HG03097 (cell line): ENCODE measurements at regions not wholly inside any gene's neighbourhood (a gene's known extent, or its start where the extent isn't known, plus 50 kb on each side); places are given as distances from the start of the nearest gene placed in this dataset.
"Not testable (repeated sequence)": the region's sequence is repeated elsewhere in the genome, so short reads cannot be mapped to it uniquely, and the experiment has no call there.

Experiments
- ATAC-seq: cut with Tn5 transposase; IDR thresholded peaks from one replicate; pipeline ENCODE4 v1.9.1; 2021; ENCODE audit not compliant: unreplicated experiment, low FRiP score

DNA sequence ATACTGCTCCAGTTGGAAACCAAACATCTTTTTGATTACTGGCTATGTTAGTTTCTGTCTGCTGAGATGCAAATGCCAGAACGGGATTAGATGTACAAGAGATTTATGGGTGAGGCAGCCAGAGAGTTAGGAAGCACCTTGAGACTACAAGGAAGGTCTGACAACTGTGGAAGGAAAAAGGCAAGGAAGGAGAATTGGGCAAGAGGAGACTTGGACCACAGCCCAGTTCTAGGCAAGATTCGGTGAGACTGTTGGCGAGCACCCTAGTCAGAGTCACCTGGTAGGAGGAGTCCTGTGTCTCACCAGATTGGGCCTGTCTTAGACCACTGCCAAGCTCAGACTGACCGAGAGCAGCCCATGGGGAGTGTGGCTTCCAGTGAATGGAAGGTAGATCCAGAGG, 91.8 kb upstream of the F13A1 start:
- ATAC-seq, result no peak

DNA sequence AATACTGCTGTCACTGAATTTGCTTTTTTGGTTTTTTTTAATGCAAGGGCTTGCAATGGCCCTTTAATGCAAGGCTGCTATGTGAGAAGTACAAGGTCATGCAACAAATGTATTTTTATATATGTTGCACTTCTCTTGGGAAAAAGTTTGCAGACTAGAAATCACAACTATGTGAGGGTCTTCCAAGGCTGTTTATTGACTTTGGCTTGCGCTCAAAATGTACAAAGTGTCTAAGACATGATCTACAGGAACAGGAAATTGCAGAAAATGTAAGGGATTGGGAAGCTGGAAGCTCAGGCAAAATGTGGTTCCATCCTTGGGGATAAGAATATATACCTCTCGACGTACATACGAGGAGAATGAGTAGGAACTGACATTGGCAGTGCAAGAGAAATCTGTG, 92.2 kb upstream of the F13A1 start:
- ATAC-seq, result no peak

DNA sequence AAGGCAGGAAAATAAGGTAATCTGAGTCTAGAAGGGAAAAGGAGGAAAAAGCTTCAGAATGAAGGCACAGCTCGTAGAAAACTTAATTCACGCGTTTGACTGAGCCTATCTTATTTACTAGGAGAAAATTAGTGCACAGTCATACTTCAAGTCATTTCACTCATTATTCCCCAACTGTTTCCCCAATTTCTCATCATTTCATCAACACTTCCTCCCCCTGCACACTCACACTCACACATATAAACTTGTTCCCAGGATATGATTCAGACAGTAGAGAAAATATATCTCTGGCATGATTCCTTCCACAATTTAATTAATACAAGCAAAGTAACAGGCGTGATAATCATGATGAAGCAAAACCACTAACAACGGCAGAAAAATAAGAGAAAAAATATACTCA, 94.5 kb upstream of the F13A1 start:
- ATAC-seq, result no peak

DNA sequence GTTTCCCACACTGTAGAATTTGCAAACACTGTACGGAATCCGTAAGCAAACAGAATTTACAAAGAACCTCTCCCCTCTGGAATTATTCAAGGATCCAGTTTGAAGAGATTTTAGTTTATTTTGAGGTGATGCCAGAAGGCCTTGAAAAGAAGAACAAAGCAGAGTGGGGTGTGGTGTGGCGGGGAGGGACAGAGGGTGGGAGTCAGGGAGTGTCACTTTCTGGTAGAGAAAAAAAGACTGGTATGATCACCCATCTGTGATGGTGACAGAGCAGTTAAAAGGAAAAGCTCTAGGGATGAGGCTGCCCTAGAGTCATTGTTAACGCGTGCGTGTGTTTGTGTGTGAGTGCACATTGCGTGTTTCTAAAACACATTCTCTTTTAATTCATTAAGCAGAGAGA, 97.0 kb upstream of the F13A1 start:
- ATAC-seq, result no peak

DNA sequence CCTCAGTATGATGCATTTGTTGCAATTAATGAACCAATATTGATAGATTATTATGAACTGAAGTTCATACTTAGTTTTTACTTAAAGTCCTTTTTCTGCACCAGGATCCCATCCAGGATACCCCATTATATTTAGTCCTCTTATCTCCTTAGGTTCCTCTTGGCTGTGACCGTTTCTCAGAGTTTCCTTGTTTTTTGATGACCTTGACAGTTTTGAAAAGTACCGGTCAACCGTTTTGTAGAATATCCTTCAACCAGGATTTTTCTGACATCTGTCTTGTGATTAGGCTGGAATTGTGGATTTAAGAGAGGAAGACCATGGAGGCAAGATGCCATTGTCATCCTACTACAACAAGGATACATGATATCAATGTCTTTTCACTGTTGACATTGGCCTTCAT, 98.0 kb upstream of the F13A1 start:
- ATAC-seq, result no peak

DNA sequence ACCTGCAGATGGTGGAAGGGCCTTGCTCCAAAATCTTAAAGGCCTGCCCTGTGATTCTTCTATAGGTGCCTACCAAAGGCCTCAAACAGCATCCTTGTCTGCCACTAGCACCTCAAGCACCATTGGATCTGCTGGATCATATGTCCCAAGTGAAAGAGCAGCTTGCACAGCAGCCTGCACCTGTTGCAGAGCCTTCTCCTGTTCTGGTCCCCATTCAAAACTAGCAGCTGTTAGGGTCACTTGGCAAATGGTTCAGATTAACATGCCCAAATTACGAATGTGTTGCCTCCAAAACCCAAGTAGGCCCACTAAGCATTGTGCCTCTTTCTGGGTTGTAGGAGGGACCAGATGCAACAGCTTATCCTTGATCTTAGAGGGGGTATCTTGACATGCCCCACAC, 99.6 kb upstream of the F13A1 start:
- no peak for ATAC-seq

DNA sequence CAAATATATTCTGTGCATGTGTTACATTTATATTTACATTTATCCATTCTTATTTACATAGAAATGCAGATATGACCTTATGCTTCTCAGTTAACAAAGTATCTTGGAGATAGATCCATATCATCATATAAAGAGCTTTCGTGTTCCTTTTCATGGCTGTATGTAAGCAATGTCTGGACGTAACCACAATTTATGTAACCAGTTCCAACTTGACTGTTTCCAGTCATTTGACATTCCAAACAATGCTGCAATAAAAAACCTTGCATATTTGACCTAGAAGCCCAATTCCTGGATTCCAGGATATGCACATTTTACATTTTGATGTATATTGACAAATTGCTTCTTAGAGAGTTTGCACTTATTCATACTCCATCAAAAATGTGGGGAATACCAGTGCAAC, 113.7 kb upstream of the F13A1 start:
- ATAC-seq, result no peak

DNA sequence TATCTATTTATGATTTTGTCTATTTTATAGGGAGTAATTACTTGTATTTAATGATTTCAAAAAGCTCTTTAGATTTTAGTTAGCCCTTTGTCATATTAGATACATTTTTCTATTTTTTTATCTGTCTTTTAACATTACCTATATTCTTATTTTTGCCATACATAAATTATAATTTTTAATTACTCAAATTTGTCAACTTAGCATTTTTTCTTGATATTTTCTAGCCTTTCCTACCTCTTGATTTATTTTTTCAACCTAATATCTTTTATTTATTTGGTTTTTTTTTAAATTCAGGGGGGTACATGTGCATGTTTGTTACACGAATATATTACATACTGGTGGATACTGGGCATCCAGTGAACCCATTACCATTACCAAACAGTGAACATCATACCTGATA, 114.3 kb upstream of the F13A1 start:
- no peak for ATAC-seq

DNA sequence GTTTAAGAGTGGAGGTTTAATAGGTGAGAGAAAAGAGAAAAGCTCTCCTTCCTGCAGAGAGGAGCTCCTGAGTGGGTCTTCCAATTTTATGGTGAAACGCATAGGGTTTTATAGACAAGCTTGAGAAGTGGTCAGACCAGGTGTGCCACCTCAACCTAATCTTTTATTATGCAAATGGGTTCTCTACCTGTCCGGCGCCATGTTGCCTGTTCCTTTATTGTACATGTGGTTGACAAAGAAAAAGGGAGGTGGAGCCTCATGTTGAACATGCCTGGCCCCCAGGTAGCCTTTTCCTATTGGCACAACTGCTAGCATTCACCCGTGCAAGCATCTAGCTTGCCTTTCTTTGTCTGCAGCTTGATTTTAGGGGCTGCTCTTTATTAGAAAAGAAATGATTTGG, 115.9 kb upstream of the F13A1 start:
- no peak for ATAC-seq

DNA sequence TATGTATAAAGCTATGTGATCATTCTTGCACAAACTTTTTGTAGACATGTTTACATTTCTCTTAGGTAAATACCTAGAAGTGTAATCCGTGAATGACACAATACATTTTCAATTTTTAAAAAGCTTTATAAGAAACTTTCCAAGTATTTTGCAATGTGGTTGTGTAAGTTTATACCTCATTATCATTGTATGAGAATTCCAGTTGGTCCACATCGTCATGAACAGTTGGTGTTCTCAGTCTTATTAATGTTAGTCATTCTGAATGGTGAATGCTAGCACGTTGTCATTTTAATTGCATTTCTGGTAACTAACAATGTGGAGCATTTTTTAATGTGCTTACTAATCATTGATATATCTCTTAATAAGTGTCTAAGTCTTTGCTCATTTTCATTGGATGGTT, 116.5 kb upstream of the F13A1 start:
- no peak for ATAC-seq

DNA sequence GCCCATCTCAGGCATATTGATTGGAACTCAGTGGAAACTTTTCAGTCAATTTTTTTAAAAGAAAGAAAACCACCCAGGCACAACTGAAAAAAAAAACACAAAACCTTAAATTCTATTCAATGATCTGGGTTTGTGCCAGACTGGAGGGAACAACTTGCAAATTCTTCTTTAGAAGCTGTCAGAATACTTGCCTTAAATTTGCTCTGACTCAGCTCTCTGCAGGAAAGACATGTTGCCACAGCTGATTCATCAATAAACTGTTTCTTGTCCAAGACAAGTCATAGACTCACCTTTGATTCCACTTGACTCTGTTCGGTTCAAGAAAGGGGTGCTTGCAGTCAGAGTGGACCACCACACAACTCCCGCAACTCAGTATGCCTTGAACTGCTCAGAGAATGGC, 117.8 kb upstream of the F13A1 start:
- no peak for ATAC-seq

DNA sequence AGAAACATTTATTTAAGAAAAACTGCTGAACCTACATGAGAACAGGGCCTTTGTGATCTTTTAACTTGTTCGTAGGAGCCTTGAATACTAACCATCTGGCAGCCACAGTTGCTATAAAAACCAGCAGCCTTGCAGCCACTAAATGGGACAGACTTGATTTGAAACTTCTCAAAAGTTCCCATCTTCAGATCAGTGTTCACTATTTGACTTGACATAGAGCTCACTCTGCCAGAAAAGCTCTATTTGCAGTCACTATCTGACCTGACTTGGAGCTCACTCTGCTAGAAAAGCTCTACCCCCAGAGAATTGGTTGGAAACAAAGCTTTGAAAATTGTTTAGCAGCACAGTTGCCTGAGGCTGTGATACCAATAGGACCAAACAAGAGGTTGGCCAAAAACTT, 119.3 kb upstream of the F13A1 start:
- no peak for ATAC-seq

DNA sequence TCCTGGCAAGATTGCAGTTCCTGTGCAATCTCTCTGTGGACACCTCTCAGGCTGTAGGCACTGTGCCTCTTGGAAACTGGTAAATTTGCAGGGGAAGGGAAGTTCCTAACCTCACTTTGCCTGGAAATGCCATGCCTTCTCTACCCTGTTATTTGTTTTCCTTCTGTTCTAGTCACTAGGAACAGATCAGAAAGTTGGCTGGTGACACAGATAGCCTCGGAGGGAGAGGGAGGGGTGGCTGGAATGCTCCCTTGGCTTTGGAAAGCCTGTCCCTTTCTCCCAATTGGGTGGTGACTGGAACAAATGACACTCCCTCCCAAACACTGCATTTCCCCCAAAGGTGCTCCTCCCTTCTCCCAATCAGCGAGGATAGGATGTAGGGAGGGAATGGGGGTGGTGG, 131.5 kb upstream of the F13A1 start:
- no peak for ATAC-seq

DNA sequence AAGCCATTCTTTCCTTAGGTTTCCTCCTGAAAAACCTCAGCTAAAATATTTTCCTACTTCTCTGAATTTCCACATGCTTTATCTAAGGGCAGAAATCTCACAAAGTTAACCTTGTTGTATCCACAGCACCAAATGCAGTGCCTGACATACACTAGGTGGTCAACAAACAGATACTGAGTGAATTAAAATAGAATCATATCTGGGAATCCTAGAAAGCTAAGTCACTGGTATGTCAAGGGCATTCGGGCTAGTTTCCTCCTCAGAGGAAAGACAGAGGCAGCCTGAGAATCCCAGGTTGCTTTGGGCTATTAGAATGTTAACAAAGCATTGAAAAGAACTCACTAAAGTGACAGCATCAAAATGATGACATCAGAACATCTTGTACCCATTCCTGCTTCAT, 132.7 kb upstream of the F13A1 start:
- no peak for ATAC-seq

DNA sequence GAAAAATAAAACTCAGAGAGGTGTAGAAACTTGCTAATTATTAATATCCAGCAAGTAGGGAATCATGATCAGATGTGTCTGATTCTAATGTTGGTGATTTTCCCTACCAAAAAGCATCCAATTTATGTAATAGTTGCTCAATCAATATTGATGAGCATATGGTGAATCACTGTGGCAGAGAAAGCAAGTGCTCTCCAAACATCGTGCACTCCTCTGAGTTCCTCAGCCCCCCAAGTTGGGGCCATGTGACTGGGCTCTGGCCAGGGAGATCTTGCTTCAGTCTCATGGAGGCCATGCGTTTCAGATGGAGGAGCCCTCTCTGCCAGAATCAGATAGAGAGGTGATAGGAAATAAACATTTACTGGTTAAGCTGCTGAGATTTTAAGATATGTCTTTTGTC, 133.2 kb upstream of the LY86 start:
- ATAC-seq, result no peak

DNA sequence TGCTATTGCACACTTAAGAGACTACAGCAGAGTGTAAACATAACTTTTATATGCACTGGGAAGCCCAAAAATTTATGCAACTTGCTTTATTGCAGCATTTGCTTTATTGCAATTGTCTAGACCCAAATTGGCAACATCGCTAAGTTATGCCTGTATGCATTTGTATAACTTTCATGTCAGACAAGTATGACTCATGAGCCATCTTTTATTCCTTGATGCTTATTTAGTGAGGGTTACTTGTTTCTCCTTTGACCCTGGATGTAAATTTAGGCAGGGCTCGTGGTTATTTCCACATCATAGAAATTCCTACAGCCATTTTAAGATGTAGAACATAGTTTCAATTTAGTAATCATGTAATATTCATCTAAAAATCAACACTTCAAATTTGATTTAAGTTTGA, 130.3 kb upstream of the LY86 start:
- ATAC-seq, result no peak

DNA sequence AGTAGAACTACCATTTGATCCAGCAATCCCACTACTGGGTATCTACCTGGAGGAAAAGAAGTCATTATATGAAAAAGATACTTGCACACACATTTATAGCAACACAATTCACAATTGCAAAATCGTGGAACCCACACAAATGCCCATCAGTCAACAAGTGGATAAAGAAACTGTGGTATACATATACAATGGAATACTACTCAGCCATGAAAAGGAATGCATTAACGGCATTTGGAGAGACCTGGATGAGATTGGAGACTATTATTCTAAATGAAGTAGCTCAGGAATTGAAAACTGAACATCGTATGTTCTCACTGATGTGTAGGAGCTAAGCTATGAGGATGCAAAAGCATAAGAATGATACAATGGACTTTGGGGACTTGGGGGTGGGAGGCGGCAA, 128.6 kb upstream of the LY86 start:
- ATAC-seq, result not testable (repeated sequence)

DNA sequence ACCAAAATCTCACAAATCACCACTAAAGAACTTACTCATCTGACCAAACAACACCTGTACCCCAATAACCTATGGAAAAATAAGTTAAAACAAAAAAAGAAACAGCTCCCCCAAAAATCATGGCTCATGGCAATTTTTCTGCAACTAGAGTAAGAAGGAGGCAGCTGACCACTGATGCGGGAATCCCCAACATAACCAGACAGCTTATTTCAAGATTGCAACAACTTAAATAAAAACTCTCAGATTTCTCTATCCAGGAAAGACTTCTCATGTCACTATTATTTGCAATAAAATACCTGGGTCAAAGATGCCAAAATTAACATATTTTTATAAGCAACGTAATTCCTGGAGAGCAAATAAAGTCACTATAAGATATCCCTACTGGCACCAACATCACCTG, 128.1 kb upstream of the LY86 start:
- no peak for ATAC-seq

DNA sequence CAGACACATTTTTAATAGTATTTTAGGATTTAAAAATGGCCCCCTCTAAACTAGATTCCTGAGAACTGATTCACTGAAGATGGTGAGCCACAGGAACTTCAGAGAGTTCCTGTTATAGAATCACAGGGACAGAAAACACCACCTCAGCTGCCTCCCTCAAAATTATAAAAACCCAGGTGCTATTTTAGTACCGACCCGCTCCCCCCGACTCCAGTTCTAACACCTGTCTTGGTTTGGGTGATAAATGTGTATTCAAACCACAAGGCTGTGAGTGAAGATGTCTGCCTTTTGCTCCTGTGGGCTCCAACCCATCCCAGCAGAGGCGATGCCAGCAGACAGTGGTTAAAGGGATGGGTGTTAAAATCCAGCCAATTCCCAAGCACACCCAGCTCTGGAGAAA, 127.4 kb upstream of the LY86 start:
- no peak for ATAC-seq

DNA sequence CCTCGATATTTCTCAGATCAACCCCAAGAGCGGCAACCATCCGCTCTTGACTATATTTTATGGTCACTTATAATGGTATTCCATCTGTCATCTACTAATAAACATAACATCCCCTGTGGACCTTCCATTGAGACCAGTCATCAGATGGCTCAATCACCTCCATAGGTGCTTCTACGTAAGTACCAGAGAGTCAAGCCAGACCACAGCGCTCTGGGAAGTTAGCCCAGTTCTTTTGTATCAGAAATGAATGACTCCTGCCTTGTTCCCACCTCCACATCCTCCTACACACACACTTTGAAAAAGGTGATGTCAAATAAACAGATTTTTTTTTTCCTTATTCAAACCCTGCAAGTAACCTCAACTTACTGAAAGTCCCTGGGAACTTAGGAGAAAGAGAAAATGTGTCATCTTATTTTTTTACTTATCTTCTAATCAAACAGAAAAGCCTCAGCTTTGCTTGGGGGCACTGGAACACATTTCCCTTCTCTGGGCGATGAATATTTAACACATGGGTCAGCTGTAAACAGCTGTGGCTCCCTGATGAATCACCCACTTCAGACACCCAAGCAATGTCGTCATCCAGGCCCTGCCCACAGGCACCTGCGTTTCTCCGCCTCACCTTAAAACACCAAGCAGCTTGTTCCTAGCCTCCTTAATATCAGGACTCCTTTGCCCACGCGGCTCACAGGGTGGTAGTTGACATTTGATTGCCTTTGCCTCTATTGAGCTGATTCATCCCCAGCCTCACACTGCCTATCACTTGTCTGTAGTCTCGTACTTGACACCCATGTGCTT, 121.4 kb upstream of the LY86 start:
- ATAC-seq, result no peak

DNA sequence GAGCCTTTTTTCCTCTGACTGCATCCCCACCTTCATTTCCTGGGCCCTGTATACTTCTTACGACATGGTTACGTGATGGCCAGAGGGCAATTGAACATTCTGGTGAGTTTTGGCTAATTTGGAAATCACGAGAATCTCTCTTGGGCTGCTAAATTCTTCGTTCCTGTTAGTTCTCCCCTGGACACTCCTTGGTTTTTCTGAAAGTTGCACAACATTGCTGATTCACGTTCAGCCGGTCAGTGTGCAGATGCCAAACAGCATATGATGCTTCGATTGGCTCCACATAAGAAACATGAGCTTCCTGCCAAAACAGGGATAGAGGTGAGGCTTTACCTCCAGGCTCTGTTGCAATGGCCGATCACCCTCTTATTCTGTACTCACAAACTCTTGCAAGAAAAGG, 119.4 kb upstream of the LY86 start:
- ATAC-seq, result no peak

DNA sequence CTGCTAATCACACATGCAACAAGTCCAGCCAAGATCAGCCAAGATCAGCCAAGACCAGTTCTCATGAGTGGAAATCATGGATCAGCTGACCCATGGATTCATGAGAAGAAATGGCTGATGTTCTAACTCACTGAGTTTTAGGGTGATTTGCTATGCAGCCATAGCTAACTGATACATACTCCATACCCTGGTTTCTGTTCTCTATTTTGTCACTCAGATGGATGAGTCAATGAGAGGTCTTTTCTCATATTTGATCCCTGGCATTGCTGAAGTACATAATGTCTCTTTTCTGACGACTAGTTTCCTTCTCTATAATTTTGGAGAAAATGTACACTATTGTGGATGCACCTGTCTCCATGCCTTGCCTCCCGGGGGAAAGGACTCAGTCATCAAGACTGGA, 118.4 kb upstream of the LY86 start:
- no peak for ATAC-seq

DNA sequence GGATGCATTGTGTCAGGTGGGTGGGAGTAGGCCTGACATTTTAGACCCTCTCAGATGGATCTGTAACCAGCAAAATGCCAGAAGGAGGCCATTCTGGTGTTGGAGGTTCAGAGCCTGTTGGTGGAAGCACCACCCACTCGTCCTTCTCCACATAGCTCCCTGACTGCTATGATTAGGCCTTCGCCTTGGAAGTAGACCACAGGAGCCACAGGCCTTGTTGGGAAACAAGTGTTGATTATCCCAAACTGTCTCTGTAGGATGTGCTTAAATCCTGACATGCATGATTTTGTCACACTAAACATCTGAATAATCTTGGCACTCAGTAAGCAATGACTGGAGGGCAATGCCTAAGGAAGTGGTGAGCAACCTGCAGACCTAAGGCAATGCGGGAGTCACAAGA, 117.2 kb upstream of the LY86 start:
- ATAC-seq, result no peak
